ENCODE measurements at regions not wholly inside any gene's neighbourhood (a gene's known extent, or its start where the extent isn't known, plus 50 kb on each side); places are given as distances from the start of the nearest gene placed in this dataset.

DNA sequence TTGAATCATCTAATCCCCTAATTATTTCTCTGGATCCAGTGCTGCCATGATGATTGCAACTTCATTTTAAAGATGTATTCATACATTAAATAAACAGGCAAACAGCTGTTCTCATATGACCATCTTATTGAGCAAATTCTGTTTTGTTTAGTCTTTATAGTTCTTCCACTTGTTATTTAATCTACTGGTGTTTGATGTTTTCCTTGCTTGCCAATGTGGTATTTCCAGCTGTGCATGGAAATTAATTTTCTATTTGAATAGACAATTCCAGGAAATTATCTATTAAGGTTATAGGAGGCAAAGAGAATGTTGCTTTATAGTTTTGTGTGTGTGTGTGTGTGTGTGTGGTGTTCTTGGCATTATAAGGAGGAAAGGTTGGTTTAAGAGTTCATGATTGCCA is 167.0 kb upstream of the PRPS1L1 start:
- TF ChIP-seq NFXL1 (IDR thresholded peaks at IDR 0.05; ENCODE audit: borderline replicate concordance) (no peak), BCL11A (IDR thresholded peaks at IDR 0.05; ENCODE audit: low read depth, low read length) (no peak), POLR2AphosphoS5 (IDR thresholded peaks at IDR 0.05; ENCODE audit: low read length) (no peak), EZH2 (IDR thresholded peaks at IDR 0.05; ENCODE audit: borderline replicate concordance, control insufficient read depth, low read depth, low read length) (no peak), SMC3 (IDR thresholded peaks at IDR 0.05; ENCODE audit: borderline replicate concordance, low read length) (no peak), CHD2 (IDR thresholded peaks at IDR 0.05; ENCODE audit: borderline replicate concordance, low read depth, low read length) (no peak), CEBPB (IDR thresholded peaks at IDR 0.05; ENCODE audit: borderline replicate concordance in 1 of 2, low read depth in 2 of 2, low read length in 2 of 2) (no peak), POLR2A (IDR thresholded peaks at IDR 0.05; ENCODE audit: low read depth, low read length) (no peak)
- TF ChIP-seq, protein P1, sequence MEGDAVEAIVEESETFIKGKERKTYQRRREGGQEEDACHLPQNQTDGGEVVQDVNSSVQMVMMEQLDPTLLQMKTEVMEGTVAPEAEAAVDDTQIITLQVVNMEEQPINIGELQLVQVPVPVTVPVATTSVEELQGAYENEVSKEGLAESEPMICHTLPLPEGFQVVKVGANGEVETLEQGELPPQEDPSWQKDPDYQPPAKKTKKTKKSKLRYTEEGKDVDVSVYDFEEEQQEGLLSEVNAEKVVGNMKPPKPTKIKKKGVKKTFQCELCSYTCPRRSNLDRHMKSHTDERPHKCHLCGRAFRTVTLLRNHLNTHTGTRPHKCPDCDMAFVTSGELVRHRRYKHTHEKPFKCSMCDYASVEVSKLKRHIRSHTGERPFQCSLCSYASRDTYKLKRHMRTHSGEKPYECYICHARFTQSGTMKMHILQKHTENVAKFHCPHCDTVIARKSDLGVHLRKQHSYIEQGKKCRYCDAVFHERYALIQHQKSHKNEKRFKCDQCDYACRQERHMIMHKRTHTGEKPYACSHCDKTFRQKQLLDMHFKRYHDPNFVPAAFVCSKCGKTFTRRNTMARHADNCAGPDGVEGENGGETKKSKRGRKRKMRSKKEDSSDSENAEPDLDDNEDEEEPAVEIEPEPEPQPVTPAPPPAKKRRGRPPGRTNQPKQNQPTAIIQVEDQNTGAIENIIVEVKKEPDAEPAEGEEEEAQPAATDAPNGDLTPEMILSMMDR (IDR thresholded peaks at IDR 0.05 in 2 of 3, conservative IDR thresholded peaks at IDR 0.05 in 1 of 3; ENCODE audit: control insufficient read depth in 2 of 3, extremely low read depth in 1 of 3, insufficient read depth in 1 of 3, low read depth in 3 of 3, low read length in 3 of 3): no peak
- TF ChIP-seq, protein P2, sequence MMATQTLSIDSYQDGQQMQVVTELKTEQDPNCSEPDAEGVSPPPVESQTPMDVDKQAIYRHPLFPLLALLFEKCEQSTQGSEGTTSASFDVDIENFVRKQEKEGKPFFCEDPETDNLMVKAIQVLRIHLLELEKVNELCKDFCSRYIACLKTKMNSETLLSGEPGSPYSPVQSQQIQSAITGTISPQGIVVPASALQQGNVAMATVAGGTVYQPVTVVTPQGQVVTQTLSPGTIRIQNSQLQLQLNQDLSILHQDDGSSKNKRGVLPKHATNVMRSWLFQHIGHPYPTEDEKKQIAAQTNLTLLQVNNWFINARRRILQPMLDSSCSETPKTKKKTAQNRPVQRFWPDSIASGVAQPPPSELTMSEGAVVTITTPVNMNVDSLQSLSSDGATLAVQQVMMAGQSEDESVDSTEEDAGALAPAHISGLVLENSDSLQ (IDR thresholded peaks at IDR 0.05): no peak
- TF ChIP-seq, protein P3, sequence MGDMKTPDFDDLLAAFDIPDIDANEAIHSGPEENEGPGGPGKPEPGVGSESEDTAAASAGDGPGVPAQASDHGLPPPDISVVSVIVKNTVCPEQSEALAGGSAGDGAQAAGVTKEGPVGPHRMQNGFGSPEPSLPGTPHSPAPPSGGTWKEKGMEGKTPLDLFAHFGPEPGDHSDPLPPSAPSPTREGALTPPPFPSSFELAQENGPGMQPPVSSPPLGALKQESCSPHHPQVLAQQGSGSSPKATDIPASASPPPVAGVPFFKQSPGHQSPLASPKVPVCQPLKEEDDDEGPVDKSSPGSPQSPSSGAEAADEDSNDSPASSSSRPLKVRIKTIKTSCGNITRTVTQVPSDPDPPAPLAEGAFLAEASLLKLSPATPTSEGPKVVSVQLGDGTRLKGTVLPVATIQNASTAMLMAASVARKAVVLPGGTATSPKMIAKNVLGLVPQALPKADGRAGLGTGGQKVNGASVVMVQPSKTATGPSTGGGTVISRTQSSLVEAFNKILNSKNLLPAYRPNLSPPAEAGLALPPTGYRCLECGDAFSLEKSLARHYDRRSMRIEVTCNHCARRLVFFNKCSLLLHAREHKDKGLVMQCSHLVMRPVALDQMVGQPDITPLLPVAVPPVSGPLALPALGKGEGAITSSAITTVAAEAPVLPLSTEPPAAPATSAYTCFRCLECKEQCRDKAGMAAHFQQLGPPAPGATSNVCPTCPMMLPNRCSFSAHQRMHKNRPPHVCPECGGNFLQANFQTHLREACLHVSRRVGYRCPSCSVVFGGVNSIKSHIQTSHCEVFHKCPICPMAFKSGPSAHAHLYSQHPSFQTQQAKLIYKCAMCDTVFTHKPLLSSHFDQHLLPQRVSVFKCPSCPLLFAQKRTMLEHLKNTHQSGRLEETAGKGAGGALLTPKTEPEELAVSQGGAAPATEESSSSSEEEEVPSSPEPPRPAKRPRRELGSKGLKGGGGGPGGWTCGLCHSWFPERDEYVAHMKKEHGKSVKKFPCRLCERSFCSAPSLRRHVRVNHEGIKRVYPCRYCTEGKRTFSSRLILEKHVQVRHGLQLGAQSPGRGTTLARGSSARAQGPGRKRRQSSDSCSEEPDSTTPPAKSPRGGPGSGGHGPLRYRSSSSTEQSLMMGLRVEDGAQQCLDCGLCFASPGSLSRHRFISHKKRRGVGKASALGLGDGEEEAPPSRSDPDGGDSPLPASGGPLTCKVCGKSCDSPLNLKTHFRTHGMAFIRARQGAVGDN (IDR thresholded peaks at IDR 0.05): no peak
